ENCODE measurements at regions not wholly inside any gene's neighbourhood (a gene's known extent, or its start where the extent isn't known, plus 50 kb on each side); places are given as distances from the start of the nearest gene placed in this dataset.
A peak's percentile ranks its signal among the peaks of the same experiment; 100 is the strongest.

DNA sequence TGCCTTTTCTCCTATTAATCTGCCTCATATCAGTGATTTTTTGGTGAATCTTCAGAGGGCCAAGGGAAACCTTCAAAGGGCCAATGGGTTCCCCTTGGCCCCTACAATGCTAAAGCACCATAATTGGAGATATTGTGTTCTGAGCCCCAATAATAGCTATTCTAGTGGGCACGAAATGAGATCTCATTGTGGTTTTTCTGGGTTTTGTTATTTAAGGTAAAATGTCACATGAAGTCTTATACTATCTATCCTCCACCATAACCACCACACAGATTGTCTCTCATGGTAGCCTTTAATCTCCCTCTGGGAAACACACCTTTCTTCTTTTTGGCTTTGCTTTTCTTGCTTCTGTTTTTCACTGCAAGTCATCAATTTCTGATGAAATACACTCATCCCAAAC is 152.8 kb downstream of the B3GNT2 start (continued):
- TF ChIP-seq, protein P1, sequence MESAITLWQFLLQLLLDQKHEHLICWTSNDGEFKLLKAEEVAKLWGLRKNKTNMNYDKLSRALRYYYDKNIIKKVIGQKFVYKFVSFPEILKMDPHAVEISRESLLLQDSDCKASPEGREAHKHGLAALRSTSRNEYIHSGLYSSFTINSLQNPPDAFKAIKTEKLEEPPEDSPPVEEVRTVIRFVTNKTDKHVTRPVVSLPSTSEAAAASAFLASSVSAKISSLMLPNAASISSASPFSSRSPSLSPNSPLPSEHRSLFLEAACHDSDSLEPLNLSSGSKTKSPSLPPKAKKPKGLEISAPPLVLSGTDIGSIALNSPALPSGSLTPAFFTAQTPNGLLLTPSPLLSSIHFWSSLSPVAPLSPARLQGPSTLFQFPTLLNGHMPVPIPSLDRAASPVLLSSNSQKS (CRISPR knock-in tag; IDR thresholded peaks at IDR 0.05) = no peak
- TF ChIP-seq, protein P2, sequence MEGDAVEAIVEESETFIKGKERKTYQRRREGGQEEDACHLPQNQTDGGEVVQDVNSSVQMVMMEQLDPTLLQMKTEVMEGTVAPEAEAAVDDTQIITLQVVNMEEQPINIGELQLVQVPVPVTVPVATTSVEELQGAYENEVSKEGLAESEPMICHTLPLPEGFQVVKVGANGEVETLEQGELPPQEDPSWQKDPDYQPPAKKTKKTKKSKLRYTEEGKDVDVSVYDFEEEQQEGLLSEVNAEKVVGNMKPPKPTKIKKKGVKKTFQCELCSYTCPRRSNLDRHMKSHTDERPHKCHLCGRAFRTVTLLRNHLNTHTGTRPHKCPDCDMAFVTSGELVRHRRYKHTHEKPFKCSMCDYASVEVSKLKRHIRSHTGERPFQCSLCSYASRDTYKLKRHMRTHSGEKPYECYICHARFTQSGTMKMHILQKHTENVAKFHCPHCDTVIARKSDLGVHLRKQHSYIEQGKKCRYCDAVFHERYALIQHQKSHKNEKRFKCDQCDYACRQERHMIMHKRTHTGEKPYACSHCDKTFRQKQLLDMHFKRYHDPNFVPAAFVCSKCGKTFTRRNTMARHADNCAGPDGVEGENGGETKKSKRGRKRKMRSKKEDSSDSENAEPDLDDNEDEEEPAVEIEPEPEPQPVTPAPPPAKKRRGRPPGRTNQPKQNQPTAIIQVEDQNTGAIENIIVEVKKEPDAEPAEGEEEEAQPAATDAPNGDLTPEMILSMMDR (IDR thresholded peaks at IDR 0.05 in 2 of 3, conservative IDR thresholded peaks at IDR 0.05 in 1 of 3; ENCODE audit: insufficient read depth in 2 of 3, low read depth in 1 of 3, low read length in 3 of 3) = no peak
- TF ChIP-seq CHD2 (IDR thresholded peaks at IDR 0.05; ENCODE audit: low read depth, low read length) = no peak

DNA sequence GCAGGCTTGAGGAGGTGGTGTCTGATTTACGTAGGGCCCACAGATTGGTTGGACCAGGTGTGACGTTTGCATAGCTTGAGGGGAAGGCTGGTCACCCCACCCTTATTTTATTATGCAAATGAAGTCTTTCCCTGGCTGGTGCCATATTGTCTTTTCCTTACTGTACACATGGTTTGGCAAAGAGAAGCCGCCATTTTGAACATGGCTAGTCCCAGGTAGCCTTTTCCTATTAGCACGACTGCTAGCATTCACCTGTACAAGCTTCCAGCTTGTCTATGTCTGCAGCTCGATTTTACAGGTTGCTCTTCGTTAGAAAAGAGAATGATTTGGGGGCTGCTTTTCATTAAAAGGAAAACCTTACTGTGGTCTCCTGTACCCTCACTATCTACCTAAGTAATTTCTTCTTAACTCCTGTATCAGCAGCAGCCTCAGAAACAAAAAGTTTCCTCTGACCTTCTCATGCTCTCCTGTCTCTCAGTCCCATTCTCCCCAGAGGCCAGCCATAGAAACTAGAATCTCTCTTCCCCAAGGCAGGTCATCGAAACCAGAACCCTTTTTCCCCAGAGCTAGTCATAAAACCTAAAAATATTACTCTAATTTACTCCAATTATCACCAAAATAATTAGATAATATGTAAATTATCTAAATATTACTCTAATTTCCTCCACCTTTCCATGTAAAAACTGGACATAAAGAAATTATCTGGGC is 151.8 kb downstream of the B3GNT2 start:
- Histone ChIP-seq H3K4me3 (no peak overlapping the region), H3K36me3 (ENCODE audit: control insufficient read depth, insufficient read depth, low read length) (no peaks in the 10 kb centered on the region; the same call in 2 of the 3 replicates), H3K4me2 (ENCODE audit: insufficient read depth, low read length) (no peak overlapping the region), H3K27ac (ENCODE audit: extremely low read depth, low read depth, low read length) (no peak overlapping the region), H3K9me3 (replicated peaks; ENCODE audit: control insufficient read depth, insufficient read depth, low read depth, low read length) (peaks cover 2% of the 10 kb centered on the region; the same call in 1 of the 2 replicates), H4K20me1 (replicated peaks; ENCODE audit: control insufficient read depth, insufficient read depth, low read length) (no peaks in the 10 kb centered on the region), H3K27me3 (ENCODE audit: control insufficient read depth in 2 of 2, insufficient read depth in 2 of 2, low read length in 2 of 2) (no peaks in the 10 kb centered on the region), H3K79me2 (ENCODE audit: control insufficient read depth, insufficient read depth, low read length) (no peaks in the 10 kb centered on the region), H3K9ac (ENCODE audit: insufficient read depth in 1 of 2, low read depth in 2 of 2, low read length in 2 of 2) (no peak overlapping the region), H2AFZ (ENCODE audit: low read depth, low read length) (peak overlapping the region; percentile 54; the same call in 1 of the 2 replicates), H3K9me1 (ENCODE audit: control insufficient read depth, insufficient read depth, low read length) (no peaks in the 10 kb centered on the region), H3K4me1 (replicated peaks in 1 of 2; ENCODE audit: control insufficient read depth in 2 of 2, insufficient read depth in 2 of 2, low read length in 2 of 2) (peaks cover 12% of the 10 kb centered on the region in 2 experiments)
- ATAC-seq = no peak
- TF ChIP-seq, protein P3, sequence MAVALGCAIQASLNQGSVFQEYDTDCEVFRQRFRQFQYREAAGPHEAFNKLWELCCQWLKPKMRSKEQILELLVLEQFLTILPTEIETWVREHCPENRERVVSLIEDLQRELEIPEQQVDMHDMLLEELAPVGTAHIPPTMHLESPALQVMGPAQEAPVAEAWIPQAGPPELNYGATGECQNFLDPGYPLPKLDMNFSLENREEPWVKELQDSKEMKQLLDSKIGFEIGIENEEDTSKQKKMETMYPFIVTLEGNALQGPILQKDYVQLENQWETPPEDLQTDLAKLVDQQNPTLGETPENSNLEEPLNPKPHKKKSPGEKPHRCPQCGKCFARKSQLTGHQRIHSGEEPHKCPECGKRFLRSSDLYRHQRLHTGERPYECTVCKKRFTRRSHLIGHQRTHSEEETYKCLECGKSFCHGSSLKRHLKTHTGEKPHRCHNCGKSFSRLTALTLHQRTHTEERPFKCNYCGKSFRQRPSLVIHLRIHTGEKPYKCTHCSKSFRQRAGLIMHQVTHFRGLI (CRISPR knock-in tag; IDR thresholded peaks at IDR 0.05) = no peak
- TF ChIP-seq YY1 (IDR thresholded peaks at IDR 0.05; ENCODE audit: borderline replicate concordance in 1 of 3, control insufficient read depth in 1 of 3, extremely low read depth in 1 of 3, insufficient read depth in 3 of 3, insufficient read length in 1 of 3, insufficient replicate concordance in 2 of 3, low read depth in 1 of 3, low read length in 2 of 3) (peak in 1 of 3 experiments; percentile 62), BDP1 (IDR thresholded peaks at IDR 0.05; ENCODE audit: insufficient read depth, insufficient read length) (no peak)
- TF ChIP-seq, protein P4, sequence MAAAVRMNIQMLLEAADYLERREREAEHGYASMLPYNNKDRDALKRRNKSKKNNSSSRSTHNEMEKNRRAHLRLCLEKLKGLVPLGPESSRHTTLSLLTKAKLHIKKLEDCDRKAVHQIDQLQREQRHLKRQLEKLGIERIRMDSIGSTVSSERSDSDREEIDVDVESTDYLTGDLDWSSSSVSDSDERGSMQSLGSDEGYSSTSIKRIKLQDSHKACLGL (CRISPR knock-in tag; IDR thresholded peaks at IDR 0.05; ENCODE audit: borderline replicate concordance, poor library complexity, severe bottlenecking) = no peak
- TF ChIP-seq, protein P5, sequence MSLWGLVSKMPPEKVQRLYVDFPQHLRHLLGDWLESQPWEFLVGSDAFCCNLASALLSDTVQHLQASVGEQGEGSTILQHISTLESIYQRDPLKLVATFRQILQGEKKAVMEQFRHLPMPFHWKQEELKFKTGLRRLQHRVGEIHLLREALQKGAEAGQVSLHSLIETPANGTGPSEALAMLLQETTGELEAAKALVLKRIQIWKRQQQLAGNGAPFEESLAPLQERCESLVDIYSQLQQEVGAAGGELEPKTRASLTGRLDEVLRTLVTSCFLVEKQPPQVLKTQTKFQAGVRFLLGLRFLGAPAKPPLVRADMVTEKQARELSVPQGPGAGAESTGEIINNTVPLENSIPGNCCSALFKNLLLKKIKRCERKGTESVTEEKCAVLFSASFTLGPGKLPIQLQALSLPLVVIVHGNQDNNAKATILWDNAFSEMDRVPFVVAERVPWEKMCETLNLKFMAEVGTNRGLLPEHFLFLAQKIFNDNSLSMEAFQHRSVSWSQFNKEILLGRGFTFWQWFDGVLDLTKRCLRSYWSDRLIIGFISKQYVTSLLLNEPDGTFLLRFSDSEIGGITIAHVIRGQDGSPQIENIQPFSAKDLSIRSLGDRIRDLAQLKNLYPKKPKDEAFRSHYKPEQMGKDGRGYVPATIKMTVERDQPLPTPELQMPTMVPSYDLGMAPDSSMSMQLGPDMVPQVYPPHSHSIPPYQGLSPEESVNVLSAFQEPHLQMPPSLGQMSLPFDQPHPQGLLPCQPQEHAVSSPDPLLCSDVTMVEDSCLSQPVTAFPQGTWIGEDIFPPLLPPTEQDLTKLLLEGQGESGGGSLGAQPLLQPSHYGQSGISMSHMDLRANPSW (CRISPR knock-in tag; IDR thresholded peaks at IDR 0.05) = no peak
- ChIA-PET CTCF (ENCODE audit: low intra/inter-chr PET ratio) (no interaction called here), POLR2A (interaction anchor here (0.6 to 1.5 kb wide), 2 partner anchors 13 to 14 kb away, joined by 3 to 5 read pairs; no protein-coding TSS in a partner anchor)
- intact Hi-C loops (cut with micrococcal nuclease) = no loop called here
- DNase-seq (ENCODE audit: extremely low read depth in 1 of 4, low spot score in 3 of 4) = no peak
- 55% methylated on average over 7 of the region's 7 CpGs for whole genome bisulfite sequencing (ENCODE audit: insufficient coverage, low coverage, missing lambda C conversion rate)
- BruUV-seq (replicated peaks) = no TSS peak
- in situ Hi-C loops (cut with MboI) = no loop called here
- no peak for FAIRE-seq
